ENCODE measurements at regions not wholly inside any gene's neighbourhood (a gene's known extent, or its start where the extent isn't known, plus 50 kb on each side); places are given as distances from the start of the nearest gene placed in this dataset.
"Not testable (repeated sequence)": the region's sequence is repeated elsewhere in the genome, so short reads cannot be mapped to it uniquely, and the experiment has no call there.

GRCh38 chr9:63450836-63451235, 1834.2 kb downstream of the FOXD4L5 start:
- not testable (repeated sequence) for DNase-seq (ENCODE audit: low read depth)

GRCh38 chr9:63425123-63425522, 1859.9 kb downstream of the FOXD4L5 start:
- not testable (repeated sequence) for DNase-seq (ENCODE audit: low read depth)

- not testable (repeated sequence) for DNase-seq (ENCODE audit: low read depth)
These were observed 1894.1 kb downstream of the FOXD4L5 start for GRCh38 chr9:63390897-63391296.

GRCh38 chr9:63385479-63385878, 1899.5 kb downstream of the FOXD4L5 start:
- DNase-seq (ENCODE audit: low read depth): not testable (repeated sequence)

- not testable (repeated sequence) for DNase-seq (ENCODE audit: low read depth)
These were observed 1905.1 kb downstream of the FOXD4L5 start for GRCh38 chr9:63379864-63380263.

GRCh38 chr9:63354219-63354618, 1930.8 kb downstream of the FOXD4L5 start:
- DNase-seq (ENCODE audit: low read depth): not testable (repeated sequence)

- DNase-seq (ENCODE audit: low read depth): not testable (repeated sequence)
These were observed 1937.7 kb downstream of the FOXD4L5 start for GRCh38 chr9:63347347-63347746.

GRCh38 chr9:63346310-63347048, 1938.5 kb downstream of the FOXD4L5 start:
- peak; percentile 37 for DNase-seq (ENCODE audit: low read depth)

- not testable (repeated sequence) for DNase-seq (ENCODE audit: low read depth)
These were observed 1940.6 kb downstream of the FOXD4L5 start for GRCh38 chr9:63344408-63344807.

- not testable (repeated sequence) for DNase-seq (ENCODE audit: low read depth)
These were observed 1942.5 kb downstream of the FOXD4L5 start for GRCh38 chr9:63342528-63342927.

- DNase-seq (ENCODE audit: low read depth): peak; percentile 14
These were observed 1947.0 kb downstream of the FOXD4L5 start for GRCh38 chr9:63337899-63338604.

- not testable (repeated sequence) for DNase-seq (ENCODE audit: low read depth)
These were observed 1949.7 kb downstream of the FOXD4L5 start for GRCh38 chr9:63335286-63335685.

GRCh38 chr9:63334187-63334586, 1950.8 kb downstream of the FOXD4L5 start:
- not testable (repeated sequence) for DNase-seq (ENCODE audit: low read depth)

- DNase-seq (ENCODE audit: low read depth): not testable (repeated sequence)
These were observed 1951.9 kb downstream of the FOXD4L5 start for GRCh38 chr9:63333083-63333482.

- not testable (repeated sequence) for DNase-seq (ENCODE audit: low read depth)
These were observed 1956.7 kb downstream of the FOXD4L5 start for GRCh38 chr9:63328313-63328712.

- DNase-seq (ENCODE audit: low read depth): not testable (repeated sequence)
These were observed 1957.8 kb downstream of the FOXD4L5 start for GRCh38 chr9:63327211-63327610.

GRCh38 chr9:63326665-63327064, 1958.3 kb downstream of the FOXD4L5 start:
- not testable (repeated sequence) for DNase-seq (ENCODE audit: low read depth)

GRCh38 chr9:63325696-63326095, 1959.3 kb downstream of the FOXD4L5 start:
- DNase-seq (ENCODE audit: low read depth): not testable (repeated sequence)

- not testable (repeated sequence) for DNase-seq (ENCODE audit: low read depth)
These were observed 1966.9 kb downstream of the FOXD4L5 start for GRCh38 chr9:63318093-63318492.

- not testable (repeated sequence) for DNase-seq (ENCODE audit: low read depth)
These were observed 1969.6 kb downstream of the FOXD4L5 start for GRCh38 chr9:63315387-63315786.

GRCh38 chr9:63296848-63297247, 1988.2 kb downstream of the FOXD4L5 start:
- not testable (repeated sequence) for DNase-seq (ENCODE audit: low read depth)

- DNase-seq (ENCODE audit: low read depth): not testable (repeated sequence)
These were observed 1988.6 kb downstream of the FOXD4L5 start for GRCh38 chr9:63296366-63296765.

- not testable (repeated sequence) for DNase-seq (ENCODE audit: low read depth)
These were observed 1995.0 kb downstream of the FOXD4L5 start for GRCh38 chr9:63289971-63290370.

Measured in amniotic epithelial cell (primary cell).